ENCODE measurements at regions not wholly inside any gene's neighbourhood (a gene's known extent, or its start where the extent isn't known, plus 50 kb on each side); places are given as distances from the start of the nearest gene placed in this dataset.
"Not testable (repeated sequence)": the region's sequence is repeated elsewhere in the genome, so short reads cannot be mapped to it uniquely, and the experiment has no call there.

DNA sequence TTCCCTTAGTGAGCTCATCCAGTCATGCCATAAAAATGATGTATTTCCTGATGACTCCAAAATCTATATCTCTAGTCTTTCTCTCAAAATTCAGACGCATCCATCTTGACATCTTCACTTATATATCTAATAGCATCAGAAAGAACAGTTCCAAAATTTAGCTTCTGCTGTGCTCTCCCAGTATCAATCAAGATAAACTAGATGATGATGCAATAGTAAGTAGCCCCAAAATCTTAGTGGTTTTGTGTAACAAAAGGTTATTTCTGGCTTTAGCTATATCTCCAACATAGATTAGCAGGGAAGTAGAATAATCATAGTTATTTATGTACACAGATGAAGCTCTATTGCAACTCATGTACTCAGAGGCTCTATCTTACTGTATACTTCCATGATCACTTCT, 382.5 kb upstream of the ADGRL3 start:
- no peak for DNase-seq

DNA sequence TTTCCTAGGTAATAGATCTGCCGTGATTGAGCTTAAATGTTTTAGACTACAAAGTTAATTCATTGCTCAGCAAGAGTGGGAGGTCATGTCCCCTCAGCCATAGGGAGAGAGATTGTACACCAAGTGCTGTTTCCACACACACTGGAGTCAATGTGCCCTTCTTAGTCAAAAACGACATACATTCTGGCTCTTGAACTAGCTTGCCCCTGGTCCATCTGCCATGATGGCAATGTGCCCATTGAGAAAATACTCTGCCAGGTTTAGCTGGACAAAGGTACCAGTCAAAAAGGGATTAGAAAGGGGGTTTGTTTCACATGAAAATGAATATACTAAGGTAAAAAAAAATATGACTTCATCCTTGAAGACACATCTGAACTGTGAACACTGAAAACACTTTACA, 377.1 kb upstream of the ADGRL3 start:
- no peak for DNase-seq

DNA sequence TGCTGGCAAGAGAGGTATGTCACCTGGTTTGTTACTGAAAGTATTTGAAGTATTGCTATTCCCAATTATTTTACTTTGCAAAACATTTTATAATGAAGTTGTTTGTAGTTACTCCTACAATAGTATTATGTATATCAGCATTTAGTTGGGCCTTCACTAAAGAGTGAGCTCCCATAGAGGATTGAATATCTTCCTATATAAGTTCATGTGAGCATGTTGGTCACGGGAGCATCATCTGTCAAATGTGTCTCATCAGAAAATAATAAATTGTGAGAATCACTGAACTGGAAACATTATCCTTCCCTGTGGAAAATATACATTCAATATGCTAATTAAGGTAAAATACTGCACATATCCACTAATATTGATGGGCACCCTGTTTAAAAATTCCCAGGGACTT, 360.1 kb upstream of the ADGRL3 start:
- DNase-seq: no peak

DNA sequence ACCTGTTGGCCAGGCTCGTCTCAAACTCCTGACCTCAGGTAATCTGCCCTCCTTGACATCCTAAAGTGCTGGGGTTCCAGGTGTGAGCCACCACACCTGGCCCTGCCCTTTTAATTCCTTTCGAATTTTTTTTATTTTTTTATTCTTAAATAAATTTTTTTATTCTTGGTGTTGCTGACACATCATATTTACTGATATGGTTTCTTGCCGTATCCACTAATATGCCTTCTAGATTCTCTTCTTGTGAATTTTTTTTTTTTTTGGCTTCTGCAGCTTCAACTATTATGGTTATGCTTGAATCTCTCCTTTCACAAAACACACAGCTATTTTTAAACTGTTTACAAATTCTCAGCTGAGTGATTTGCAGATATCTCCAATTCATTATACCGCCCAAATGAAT, 353.4 kb upstream of the ADGRL3 start:
- DNase-seq: no peak

DNA sequence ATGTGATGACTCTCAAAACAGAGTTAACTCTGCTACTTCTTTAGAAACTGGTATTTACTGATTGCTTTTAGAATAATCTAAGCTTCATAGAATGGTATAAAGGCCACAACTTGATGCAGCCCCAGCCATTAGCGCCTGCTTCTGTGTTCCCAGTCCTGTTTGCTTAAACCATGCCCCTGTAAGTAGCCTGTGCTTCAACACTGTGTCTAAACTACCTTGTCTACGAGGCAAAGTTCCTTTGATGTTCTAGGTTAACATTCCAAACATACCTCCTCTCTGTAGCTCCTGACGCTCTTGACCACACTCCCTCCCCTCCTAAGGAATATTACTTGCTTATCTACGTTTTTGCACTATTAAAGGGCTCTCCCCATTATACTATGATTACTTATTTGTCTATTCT, 352.5 kb upstream of the ADGRL3 start:
- no peak for DNase-seq

DNA sequence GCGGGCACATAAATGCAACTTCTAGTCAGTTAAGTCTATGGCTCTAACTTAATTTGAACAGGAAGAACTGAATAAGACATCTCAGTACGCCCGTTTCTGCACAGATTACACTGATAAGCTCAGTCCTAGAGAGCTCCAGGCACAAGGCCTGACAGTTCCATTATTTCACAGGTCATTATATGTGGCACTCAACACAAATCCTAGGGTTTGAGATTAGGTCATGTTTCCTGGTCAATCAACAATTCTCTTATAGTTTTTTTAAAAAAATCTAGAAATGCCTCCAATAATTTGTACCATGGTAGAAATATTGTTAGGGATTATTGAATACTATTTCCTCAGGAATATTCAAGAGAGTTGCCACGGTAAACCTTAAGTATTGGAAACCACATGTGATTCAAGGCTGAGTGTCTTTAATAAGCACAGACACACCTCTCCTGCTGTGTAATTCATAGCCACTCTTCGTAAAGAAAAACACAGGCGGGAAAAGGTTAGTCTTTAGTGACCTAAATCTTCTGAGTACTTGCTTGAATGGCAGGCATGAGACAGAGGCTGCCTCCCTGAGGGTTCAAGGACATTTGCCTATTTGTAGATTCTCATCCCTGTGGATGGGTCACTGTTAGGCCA, 342.9 kb upstream of the ADGRL3 start:
- no peak for DNase-seq

DNA sequence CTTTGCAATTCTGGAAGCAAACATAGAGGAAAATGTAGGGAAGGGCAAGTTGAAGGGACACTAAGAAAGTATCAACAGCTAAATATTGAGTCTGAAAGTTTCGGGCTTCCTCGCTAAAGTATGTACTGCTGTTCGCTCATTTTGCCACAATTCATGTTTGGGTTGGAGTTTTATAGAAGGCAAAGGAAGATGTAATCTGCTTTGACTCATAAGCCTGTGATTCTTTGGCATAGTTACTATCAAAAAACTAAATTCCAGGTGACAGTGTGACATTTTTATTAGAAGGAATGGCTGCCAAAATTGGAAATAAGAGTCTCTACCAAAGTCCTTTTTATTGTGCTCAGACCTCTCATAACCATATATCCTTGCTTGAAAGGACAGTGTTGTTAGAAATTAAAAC, 336.7 kb upstream of the ADGRL3 start:
- DNase-seq: no peak

DNA sequence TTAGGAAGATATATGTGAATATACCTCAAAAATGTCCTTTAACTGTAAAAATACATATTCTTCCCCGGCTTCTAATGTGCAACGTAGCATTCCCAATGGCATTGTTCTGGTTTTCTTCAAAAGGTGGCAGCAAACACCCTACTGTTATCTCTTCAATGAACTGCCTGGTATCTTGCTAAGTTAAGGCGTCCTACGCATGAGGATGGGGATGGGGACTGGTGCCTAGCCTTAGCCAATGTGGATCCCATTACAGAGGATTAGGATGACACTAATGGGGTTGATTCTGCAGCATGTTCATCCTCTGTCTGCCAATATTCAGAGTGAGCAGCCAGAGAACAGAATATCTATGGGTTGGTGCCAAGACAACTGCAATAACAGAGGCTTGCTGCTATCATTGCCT, 334.9 kb upstream of the ADGRL3 start:
- DNase-seq: no peak

DNA sequence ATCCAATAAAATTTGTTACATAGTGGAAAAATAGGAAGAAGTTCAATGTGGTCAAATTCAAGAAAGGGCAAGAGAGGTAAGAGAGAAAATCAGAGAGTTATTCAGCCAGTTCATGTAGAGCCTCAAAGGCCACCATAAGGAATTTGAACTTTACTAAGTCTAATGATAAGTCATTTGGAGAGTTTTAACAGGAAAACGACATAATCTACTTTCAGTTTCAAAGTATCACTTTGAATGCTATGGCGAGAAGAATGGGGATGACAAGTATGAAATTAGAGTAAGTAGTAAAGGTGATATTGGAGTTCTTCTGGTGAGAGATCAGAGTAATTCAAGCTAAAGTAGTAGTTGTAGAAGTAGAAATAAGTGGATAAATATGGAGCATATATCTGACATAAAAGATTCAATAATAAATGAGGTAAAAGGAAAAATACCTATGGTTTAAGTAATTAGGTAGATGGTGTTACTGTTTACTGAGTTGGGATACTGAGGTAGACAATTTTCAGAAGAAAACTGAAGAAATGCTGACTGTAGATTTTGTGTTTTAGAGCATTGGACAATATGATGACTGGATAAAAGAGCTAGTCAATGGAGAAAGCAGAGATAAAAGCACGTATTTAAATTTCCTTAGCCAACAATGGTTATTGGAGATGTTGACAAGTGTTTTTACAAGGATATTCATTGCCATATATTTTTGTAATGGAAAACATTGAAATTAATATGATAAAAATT, 331.7 kb upstream of the ADGRL3 start:
- no peak for DNase-seq

DNA sequence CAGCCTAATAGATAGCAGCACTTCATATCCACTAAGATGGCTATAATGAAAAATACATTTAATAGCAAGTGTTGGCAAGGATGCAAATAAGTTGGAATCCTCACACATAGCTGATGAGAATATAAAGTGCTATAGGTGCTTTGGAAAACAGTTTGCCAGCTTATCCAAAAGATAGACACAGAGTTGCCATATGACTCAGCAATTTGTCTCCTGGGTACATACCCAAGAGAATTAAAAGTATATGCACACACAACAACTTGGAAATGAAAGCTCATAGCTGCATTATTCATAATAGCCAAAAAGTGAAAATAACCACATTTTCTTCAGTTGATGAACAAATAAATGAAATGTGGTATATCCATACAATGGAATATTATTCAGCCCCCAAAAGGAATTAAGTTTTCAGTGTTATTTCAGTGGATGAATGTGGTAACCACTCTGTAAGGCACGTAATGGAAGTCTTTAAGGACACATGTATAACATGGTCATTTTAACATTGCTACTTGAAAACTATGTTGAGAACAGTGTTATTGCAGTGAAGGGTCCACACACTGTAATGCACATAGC, 320.9 kb upstream of the ADGRL3 start:
- no peak for DNase-seq

DNA sequence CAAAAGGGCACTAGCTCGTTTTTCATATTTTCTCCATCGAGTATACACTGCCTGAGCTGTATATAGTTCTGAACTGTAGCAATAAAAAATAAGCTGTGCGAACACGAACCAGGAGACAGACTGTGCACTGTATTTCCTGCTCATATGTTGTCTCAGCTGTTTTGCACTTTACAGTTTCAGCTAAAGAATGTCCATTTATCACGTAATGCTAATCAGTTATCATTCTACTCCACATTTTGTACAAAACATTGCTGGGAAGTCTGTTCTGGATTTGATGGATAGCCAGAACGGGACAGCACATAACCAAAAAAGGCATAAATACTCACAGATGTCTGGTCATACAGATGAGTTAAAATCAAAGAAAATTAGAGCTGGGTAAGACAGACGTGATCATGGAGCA, 315.5 kb upstream of the ADGRL3 start:
- no peak for DNase-seq

DNA sequence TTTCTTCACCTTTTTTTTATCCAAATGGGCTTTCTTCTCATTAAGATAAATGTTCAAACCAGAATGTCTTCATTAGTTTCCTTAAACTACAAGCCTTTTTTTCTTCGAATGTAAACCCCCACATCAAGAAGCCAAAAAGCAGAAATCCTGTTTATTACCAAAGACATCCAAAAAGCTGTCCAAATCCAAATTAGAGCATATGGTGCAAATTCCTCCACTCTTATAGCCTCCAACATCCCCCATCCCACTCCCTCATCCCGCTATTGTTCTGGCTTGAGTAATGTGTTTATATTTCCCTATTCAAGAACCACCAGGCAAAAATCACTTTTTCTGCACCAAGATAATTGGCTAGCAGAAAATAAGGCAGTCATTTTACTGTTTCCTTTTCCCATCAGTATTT, 315.1 kb upstream of the ADGRL3 start:
- DNase-seq: no peak

DNA sequence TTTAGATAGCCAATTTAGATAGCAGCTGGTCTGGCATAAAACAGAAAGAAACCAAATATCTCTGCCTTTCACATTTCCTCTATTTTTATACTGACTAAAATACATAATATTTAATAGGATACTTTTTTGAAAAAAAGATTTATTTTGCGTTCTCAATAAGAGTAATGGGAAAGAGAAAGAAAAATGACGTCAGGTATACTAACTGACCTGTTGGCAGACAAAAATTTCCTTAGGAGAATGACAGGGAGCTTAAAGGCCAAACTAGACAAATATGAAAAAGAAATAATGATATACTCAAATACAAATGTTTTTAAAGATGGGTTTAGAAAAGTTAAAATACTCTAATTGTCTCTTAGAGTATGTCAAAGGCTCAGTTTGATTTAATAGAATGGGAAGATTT, 309.4 kb upstream of the ADGRL3 start:
- no peak for DNase-seq

DNA sequence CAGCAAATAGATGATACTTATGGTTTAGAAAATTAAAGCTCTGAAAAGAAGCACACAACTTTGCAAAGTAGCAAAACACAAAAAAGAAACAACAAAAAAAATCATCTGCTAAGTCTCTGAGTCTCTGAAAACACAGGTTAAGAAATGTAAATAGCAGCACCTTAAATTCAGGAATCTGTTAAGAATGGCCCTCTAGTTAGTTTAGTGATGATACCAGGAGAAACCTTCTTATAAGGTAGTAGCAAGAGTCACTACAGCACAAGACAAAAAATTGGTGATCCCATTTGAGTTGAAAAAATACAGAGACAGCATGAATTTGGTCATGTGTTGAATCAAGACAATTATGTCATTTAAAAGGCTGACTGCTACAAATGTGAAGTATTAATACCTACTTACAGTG, 308.2 kb upstream of the ADGRL3 start:
- no peak for DNase-seq

DNA sequence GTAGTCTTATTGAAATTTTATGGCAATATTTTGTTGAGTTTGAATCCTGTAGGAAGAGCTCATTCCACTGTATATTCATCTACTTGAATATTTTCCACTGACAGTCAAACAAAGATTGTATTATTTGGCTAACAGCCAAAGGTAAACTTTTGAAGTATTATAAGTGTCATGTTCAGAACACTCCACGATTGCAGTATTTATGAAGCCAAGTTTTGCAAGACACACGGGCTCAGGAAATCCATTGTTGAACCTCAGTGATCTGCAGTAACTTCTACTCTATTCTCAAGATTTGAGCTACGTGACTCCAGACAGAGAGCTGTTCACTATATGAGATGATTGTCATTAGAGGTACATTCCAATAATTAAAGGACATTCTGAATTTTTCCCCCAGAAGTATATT, 302.7 kb upstream of the ADGRL3 start:
- no peak for DNase-seq

DNA sequence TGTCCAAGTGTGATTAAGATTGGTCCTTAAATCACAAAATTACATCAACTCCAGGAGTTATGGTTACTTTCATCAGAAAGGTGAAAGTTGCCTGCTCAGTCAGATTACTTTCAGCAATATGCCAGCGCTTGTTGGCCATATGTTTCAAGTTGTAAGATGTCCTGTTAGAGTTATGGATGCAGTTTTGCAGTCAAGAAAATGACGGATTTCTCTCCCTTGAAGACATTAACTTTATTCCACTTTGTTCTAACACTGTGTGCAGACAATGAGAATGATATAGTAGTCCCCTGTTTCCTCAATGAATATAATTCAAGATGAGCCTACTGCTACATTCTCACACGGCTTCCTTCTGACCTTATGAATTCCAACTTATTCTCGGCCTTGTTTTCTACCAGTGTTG, 295.0 kb upstream of the ADGRL3 start:
- no peak for DNase-seq

DNA sequence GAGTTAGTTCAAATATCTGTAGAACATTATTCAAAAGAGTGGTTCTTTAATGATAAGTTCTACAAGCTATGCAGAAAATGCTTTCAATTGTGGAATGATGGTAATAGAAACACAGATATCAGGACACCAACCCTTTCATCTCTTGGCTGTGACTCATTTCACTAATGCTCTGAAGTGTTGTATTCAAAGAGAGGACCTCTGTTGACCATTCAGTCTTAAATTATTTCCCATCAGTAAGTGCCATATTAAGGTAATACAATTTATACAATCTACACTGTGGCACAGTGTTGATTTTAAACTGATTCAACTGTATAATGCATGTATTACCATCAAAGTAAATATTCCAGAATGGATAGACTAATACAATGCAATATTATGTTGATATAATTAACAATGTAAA, 289.0 kb upstream of the ADGRL3 start:
- no peak for DNase-seq

DNA sequence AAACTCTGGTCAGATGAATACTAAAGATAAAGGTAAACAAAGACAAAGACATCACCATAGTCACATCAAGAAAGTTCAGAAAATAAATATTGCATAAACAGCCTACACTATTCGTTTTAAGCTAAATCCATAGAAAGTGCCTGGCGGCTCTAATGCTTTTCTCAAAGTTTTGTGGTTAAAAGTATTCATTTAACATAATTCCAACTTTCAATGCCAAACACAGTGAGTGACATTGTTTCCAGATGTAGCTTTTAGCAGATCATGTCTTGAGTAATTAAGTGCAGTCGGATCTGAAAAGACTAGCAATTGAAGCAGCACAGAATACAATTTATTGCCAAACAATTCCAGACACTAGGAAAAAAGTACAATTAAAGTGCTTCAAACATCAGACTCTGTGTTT, 287.1 kb upstream of the ADGRL3 start:
- DNase-seq: no peak

DNA sequence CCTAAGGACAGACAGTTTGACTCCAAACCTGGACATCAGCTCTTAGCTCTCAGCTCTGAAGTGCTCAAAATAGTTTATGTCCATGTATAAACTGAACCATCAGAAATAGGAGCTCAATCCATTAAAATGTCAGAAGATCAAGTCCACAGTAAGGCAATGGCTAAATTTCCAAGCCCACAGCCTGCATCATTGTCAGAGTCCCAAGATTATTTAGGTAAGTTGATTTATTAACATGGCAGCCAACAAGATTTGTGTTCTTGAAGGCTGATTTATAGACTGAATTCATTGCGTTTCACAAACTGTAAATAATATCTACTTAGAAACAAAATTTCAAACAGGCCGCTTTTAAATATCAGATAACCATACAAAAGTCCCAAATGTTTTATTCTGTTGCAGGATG, 286.5 kb upstream of the ADGRL3 start:
- no peak for DNase-seq

DNA sequence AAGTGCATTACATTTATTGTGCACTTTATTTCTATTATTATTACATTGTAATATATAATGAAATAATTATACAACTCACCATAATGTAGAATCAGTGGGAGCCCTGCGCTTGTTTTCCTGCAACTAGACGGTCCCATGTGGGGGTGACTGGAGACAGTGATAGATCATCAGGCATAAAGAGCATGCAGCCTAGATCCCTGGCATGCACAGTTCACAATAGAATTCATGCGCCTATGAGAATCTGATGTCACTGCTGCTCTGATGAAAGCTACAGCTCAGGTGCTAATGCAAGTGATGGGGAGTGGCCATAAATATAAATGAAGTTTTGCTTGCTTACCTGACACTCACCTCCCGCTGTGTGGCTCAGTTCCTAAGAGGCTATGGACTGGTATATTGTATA, 278.4 kb upstream of the ADGRL3 start:
- not testable (repeated sequence) for DNase-seq

DNA sequence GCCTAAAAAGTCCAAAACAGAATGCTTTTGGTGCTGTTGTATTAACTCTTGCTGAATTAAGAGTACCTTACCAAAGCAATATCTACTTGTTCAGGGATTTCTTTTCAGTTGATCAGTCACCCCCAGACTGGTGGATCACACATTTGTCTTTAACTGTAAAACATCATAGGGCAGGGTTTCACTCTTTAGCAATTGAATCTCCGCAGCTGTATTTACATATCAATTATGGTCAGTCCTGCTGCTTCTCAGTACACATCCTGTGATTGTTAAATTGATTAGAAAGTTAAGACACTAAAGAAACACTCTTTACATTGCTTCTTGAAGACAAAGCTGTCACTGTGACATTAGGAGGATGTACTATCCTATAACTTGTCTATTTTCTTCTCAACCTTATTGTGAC, 277.1 kb upstream of the ADGRL3 start:
- peak; percentile 9 for DNase-seq

DNA sequence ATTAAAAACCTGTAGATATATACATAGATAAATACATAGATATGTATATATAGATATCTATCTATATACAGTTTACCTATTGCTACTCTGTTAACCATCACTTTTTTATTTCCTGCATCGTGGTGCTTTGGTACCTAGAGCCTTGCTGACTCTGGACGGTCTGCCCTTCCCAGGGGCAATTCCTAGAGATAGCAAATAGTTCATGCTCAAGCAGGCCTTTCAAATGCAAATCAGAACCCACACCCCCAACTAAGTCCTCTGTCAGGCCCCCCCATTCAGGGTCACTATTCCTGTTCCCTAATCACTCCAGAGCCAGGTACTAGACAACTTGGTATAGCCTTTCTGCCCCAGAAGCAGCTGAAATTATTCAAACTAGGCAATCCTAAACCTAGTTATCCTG, 273.5 kb upstream of the ADGRL3 start:
- DNase-seq: no peak

DNA sequence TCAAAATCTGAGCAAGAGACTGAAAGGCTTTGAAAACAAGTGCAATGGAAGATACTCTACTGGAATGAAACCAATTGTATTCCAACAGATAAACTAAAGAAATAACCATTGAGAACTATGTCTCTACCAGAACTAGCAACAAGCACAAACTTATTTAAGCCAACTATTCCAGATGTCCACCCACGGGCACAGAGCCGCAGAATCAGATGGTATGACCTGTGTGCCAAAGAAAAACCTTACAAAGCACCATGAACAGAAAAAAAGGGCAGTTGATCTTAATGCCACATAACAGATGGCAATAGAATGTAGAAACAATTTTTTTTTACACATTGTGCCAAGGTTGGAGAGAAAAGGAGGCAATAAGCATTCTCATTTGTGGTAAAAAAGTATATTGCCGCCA, 269.3 kb upstream of the ADGRL3 start:
- DNase-seq: no peak

DNA sequence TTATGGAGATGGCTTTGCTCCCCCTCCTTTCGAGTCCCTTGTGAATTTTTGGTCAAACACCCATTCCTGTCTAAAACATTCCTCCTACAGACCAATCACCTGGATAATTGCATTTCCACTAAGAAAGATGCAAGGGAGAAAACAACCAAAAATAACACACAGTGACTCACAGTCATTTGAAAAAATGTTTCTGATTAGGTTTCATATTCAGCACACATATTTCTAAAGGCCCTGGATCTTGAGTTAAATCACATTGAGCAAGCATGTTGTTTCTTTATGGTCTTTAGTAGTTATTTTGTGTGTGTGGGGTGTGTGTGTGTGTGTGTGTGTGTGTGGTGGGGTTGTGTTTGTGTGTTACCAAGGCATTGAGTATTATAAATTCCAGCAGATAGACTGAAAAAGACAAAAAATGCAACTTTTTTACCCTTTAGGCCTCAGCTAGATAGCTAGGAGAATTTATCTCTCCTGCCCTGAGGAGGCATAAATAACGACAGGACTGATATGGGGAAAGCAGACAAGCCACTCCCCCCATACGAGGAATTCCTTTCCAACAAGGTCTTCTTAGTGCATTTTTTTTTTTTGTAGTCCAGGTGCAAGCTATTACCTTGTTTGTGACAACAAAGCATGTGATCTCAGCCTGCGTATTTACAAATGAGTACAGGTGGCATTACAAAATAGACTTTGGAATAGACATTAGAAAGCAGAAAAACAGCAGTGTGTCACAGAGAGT, 265.4 kb upstream of the ADGRL3 start:
- no peak for DNase-seq

All from NCI-H1417 treated with DMSO at 0.1 percent for 48 hours (cell line).